ENCODE measurements at regions not wholly inside any gene's neighbourhood (a gene's known extent, or its start where the extent isn't known, plus 50 kb on each side); places are given as distances from the start of the nearest gene placed in this dataset.

DNA sequence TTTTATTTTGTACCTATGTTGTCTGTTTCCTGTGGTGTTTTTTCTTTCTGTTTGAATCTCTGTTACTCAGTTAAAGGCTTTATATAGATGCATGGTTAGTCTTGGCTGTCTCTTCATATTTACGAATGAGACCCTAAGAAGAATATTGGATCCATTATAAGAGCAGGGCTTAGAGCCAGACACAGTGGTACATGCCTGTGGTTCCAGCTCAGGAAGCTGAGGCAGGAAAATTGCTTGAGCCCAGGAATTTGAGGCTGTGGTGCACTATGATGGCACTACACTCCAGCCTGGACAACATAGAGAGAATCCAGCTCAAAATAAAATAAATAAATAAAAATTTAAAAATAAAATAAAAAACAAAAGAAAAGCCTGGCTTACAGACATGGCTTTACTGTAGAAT is 211.1 kb downstream of the SOD2 start:
- TF ChIP-seq, protein P1, sequence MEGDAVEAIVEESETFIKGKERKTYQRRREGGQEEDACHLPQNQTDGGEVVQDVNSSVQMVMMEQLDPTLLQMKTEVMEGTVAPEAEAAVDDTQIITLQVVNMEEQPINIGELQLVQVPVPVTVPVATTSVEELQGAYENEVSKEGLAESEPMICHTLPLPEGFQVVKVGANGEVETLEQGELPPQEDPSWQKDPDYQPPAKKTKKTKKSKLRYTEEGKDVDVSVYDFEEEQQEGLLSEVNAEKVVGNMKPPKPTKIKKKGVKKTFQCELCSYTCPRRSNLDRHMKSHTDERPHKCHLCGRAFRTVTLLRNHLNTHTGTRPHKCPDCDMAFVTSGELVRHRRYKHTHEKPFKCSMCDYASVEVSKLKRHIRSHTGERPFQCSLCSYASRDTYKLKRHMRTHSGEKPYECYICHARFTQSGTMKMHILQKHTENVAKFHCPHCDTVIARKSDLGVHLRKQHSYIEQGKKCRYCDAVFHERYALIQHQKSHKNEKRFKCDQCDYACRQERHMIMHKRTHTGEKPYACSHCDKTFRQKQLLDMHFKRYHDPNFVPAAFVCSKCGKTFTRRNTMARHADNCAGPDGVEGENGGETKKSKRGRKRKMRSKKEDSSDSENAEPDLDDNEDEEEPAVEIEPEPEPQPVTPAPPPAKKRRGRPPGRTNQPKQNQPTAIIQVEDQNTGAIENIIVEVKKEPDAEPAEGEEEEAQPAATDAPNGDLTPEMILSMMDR (IDR thresholded peaks at IDR 0.05 in 2 of 3, conservative IDR thresholded peaks at IDR 0.05 in 1 of 3; ENCODE audit: insufficient read depth in 2 of 3, low read depth in 1 of 3, low read length in 3 of 3) = no peak
- TF ChIP-seq ZNF584 (CRISPR knock-in tag; IDR thresholded peaks at IDR 0.05; ENCODE audit: low read depth) (no peak), MYC (IDR thresholded peaks at IDR 0.05; ENCODE audit: low read depth, low read length) (no peak), MYC (CRISPR knock-in tag; IDR thresholded peaks at IDR 0.05; ENCODE audit: borderline replicate concordance, low read depth) (no peak)

Measured in K562 (cell line).